NCI-H82 (cell line): ENCODE measurements at regions not wholly inside any gene's neighbourhood (a gene's known extent, or its start where the extent isn't known, plus 50 kb on each side); places are given as distances from the start of the nearest gene placed in this dataset.

Experiments
- DNase-seq: peaks from one replicate; lab custom pipeline; 2025; lab: John Stamatoyannopoulos, UW

GRCh38 chr18:78677483-78678317 lies 301.9 kb upstream of the SALL3 start:
- DNase-seq = no peak

- no peak for DNase-seq
These were observed 301.3 kb upstream of the SALL3 start for GRCh38 chr18:78678318-78678695.

DNA sequence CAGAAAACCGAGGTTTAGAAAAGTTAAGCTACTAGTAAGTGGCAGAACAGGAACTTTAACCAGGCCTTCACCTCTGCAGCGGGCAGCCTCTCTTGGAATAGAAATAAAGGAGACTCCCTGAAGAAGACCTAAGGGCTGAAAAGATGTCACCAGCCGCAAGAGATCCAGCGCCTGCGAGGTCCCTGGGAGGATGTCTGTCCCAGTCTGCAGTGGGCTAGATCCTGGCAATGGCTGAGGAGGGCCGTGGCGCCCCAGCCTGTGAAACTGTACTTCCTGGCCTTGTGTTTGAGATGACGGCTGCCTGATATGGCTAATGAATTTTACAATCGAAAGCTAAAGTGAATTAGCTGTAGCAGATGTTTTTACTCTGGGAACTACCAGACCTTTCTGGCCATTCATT lies 300.6 kb upstream of the SALL3 start:
- DNase-seq = no peak

DNA sequence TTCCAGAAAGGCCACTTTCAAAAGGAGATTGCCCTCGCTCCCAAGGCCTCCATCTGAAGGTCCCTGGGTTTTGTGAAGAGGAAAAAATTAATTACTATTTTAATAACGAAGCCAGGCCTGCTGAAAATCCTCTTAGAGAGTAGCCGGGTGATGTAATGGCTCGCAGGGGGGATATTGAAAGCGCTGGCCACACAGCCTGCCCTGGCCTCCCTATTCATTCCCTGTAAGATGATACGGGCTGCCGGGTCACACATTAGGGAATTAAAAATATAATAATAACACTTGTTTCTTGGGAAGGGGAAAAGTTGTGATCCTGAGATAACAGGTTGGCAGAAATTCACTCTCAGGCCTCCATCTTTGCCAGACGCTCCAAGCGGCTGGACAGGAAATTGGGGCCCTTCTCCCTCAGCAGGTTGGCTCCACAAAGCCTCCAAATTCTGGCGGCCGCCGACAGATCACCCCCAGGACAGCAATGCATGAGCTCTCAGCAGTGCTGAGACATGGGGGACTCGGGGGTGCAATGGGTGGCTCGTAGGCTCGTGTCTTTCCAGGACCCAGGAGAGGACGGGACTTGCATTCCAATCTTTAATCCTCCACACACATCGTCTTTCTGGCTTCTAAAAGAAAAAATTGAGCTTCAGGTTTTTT lies 299.9 kb upstream of the SALL3 start:
- no peak for DNase-seq

DNA sequence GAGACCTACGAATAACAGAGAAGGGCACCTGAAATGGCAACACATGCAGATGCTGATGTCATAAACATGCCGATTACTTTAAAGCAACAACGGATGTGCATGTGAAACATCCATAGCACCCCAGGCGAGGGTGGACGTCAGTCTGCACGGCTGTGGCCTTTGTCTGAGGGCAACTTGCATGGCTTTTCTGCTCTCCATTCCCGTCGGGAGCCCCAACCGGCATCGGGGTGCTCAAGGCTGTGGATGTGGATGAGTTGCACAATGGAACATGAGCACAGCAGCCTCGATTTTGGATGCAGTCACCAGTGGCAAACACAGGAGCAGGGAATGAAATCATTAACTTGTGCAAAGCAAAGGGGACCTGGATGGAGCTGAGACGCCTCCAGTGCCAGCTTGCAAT lies 298.2 kb upstream of the SALL3 start:
- no peak for DNase-seq

DNA sequence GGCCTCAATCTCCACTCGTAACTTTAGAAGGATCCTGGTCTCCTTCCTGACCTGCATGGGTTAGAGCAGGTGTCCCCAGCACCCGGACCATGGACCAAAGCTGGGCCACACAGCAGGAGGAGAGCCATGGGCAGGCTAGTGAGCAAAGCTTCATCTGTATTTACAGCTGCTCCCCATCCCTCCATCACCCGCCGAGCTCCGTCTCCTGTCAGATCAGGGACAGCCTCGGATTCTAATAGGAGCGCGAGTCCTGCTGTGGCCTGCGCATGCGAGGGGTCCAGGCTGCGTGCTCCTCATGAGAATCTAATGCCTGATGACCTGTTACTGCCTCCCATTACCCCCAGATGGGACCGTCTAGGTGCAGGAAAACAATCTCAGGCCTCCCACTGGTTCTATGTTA lies 297.7 kb upstream of the SALL3 start:
- DNase-seq = no peak

GRCh38 chr18:78682716-78683115 lies 296.9 kb upstream of the SALL3 start:
- no peak for DNase-seq

GRCh38 chr18:78683191-78684010 lies 296.2 kb upstream of the SALL3 start:
- no peak for DNase-seq

DNA sequence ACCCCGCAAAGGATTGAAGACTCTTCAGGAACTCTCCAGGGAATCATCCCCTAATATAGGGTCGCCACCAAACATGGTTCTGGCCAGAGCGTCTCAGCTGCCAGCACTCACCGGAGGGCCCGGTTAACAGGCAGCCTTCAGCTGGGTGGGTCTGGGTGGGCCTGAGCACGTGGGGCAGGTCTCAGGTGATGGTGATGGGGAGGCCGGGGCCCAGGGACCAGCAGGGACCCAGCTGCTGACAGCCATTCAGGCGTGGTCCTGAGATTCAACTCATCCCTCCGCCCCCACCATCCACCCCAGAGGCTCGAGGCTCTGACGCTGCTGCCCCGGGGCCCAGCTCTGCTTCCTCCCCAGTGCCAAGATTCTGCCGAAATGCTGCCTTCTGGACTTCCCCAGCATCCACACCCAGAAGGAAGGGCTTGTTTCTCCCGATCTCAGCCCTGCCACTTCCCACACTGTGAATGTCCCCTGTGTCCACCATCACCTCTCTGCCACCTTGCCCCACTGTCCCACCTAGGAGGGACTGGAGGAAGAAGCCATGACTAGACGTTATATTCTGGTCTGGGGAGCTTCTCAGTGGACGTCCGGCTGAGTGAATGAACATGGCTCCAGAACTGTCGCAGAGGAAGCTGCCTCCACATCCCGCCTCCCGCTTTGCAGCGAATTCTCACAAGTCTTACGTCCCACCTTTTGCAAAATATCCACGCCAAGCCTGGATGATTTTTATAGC lies 294.2 kb upstream of the SALL3 start:
- no peak for DNase-seq

GRCh38 chr18:78685980-78686530 lies 293.6 kb upstream of the SALL3 start:
- DNase-seq = no peak

- no peak for DNase-seq
These were observed 292.5 kb upstream of the SALL3 start for GRCh38 chr18:78686976-78687685.

DNA sequence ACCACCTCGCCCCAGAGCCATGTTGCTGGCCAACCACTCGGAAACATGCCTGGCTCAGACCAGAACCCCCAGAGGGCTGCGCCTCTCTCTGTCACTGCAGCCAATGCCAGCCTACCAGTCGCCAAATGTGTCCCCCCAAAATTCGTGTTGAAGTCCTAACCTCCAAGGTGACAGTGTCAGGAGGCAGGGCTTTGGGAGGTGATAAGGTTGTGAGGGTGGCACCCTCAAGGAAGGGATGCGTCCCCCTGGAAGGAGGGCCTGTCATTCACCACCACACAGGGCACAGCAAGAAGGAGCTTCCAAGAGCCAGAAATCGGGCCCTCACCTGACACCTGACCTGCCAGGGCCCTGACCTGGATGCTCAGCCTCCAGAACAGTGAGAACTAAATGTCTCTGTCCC lies 291.9 kb upstream of the SALL3 start:
- no peak for DNase-seq

DNA sequence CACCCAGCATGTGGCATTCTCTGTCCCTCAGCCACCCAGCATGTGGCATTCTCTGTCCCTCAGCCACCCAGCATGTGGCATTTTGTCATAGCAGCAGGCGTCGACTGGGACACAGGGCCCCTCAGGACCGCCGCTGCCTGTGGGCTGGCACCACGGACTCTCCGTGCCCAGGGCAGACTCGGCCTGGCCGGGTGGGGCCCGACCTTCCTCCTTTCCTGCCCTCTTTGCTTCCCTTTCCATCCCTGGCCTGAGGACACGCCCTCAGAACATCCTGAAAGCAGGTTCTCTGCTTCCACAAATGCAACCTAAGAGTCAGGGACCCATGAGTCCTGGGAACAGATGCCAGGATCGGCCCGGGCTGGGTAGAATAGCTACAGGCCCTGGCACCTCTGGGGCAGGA lies 291.4 kb upstream of the SALL3 start:
- no peak for DNase-seq

DNA sequence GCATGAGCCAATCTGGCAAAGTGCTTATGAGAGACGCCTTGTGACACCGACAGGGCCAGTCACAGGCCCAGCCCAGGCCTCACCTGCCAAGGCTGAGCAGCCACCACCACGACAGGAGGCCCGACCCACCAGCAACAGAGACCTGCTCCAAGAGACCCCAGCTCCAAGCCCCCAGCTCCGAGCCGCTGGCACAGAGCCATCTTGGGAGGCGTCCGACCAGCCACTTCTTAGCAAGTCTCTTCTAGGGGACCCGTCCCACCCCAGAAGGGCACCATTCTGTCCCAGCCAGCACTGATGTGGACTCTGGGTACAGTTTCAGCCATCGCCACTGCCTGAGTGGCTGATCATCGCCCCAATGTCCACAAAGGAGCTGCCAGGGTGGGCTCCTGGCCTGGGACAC lies 290.7 kb upstream of the SALL3 start:
- no peak for DNase-seq

DNA sequence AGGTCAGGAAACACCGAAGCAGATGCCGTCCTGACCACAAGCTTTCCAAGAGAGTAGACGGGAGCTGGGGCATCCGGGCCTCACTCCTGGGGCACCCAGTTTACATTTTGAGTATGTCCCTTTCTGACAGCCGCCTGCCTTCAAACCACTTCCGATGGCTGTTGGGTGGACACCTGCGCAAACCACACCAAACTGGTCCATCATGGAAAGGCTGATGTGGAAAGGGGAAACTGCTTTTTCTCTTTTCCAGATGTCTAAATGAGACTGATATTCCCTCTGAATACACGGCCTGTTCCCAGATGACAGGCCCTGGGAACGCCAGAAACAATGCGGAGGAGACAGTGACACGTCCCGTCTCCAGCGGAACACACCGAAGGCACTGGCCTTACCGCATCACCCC lies 290.0 kb upstream of the SALL3 start:
- DNase-seq = no peak

GRCh38 chr18:78692105-78692504 lies 287.5 kb upstream of the SALL3 start:
- DNase-seq = no peak

DNA sequence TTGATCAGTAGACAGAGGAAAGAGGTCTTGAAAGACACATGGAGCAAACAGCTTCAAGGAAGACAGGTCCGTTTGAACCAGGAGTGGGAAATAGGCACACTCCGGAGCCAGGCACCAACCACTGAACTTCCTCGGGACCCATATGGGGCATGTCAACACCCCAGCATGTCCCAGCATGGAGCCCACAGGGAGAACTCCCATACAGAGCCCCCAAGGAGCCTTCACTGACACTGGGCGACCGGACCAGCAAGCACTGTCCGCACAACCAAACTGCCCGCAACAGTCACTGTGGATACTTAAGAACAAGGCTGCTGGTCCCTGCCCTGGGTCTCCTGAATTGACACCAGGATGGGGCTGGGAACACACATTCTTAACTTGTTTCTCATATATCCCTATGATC lies 286.2 kb upstream of the SALL3 start:
- no peak for DNase-seq

- no peak for DNase-seq
These were observed 282.8 kb upstream of the SALL3 start for GRCh38 chr18:78696698-78697435.

- no peak for DNase-seq
These were observed 282.2 kb upstream of the SALL3 start for GRCh38 chr18:78697446-78697845.

GRCh38 chr18:78698914-78699313 lies 280.7 kb upstream of the SALL3 start:
- no peak for DNase-seq

GRCh38 chr18:78699499-78699898 lies 280.1 kb upstream of the SALL3 start:
- no peak for DNase-seq
